Endothelial cell of umbilical vein (primary cell): ENCODE measurements at regions not wholly inside any gene's neighbourhood (a gene's known extent, or its start where the extent isn't known, plus 50 kb on each side); places are given as distances from the start of the nearest gene placed in this dataset.

ENCODE experiments used
- BruUV-seq: library from RNA; stranded (reverse); fragments of 400-500 nt; replicated peaks from 2 replicates; lab custom pipeline; 2021; lab: Mats Ljungman, UMichigan
- CTCF ChIA-PET: fragments of 300-600, 350-600 bp; sonication (Branson Sonifier 250); formaldehyde crosslinking; loops from one replicate; lab custom pipeline; 2021; ENCODE audit warnings: antibody characterized with exemption, inconsistent platforms; lab: Charles Lee
- POLR2A ChIA-PET: fragments of 300-600, 350-600 bp; sonication (Branson Sonifier 250); formaldehyde crosslinking; loops from one replicate; lab custom pipeline; 2021; ENCODE audit warnings: antibody characterized with exemption, inconsistent platforms; lab: Charles Lee
- DNase-seq: peaks from one replicate; pipeline ENCODE4 v3.0.0-alpha.2; 2011; ENCODE audit warnings: low read depth, low spot score
- FAIRE-seq: peaks from 2 replicates; lab custom pipeline; 2011; peaks lifted over from hg19 to GRCh38; lab: Jason Lieb, UNC
- H2AFZ ChIP-seq: 2 replicates; pipeline ENCODE4 v1.6.0; 2012; ENCODE audit warnings: low read depth, low read length, control low read depth, inconsistent platforms
- H3K27ac ChIP-seq: 2 replicates; pipeline ENCODE4 v1.5.1; 2011; ENCODE audit warnings: low read depth, mild to moderate bottlenecking, control low read depth, low read length, moderate library complexity; ENCODE audit not compliant: insufficient read depth
- H3K27me3 ChIP-seq, 2 experiments: 2 replicates each; pipeline versions ENCODE4 v1.6.0 to v1.6.1; 2011; ENCODE audit warnings: low read length in 2 of 2, mixed read lengths in 1 of 2; ENCODE audit not compliant: control insufficient read depth in 2 of 2, insufficient read depth in 2 of 2
- H3K36me3 ChIP-seq, 2 experiments: 2 replicates in 1 of 2; 3 replicates in 1 of 2; pipeline ENCODE4 v1.5.1; 2011; ENCODE audit warnings: low read length in 2 of 2, mild to moderate bottlenecking in 1 of 2, moderate library complexity in 1 of 2; ENCODE audit not compliant: control insufficient read depth in 2 of 2, insufficient read depth in 2 of 2; ENCODE audit errors: extremely low read depth in 1 of 2
- H3K4me1 ChIP-seq: 3 replicates; pipeline ENCODE4 v1.5.1; 2011; ENCODE audit warnings: mild to moderate bottlenecking, low read length; ENCODE audit not compliant: control insufficient read depth, insufficient read depth; ENCODE audit errors: extremely low read depth
- H3K4me2 ChIP-seq: 2 replicates; pipeline ENCODE4 v1.6.1; 2011; ENCODE audit warnings: low read length, control low read depth, mixed read lengths; ENCODE audit not compliant: insufficient read depth
- H3K4me3 ChIP-seq, 3 experiments: fragments of 200-600 bp in 1 of 3; sonication (generic), shearing (Covaris generic) in 1 of 3; replicated peaks in 1 of 3; 2 replicates each; pipeline ENCODE4 v1.5.1; 2011 to 2016; ENCODE audit warnings: control low read depth in 3 of 3, low read length in 3 of 3, mild to moderate bottlenecking in 2 of 3, inconsistent platforms in 1 of 3, low read depth in 1 of 3, moderate library complexity in 1 of 3; ENCODE audit not compliant: insufficient read depth in 1 of 3
- H3K79me2 ChIP-seq: 2 replicates; pipeline ENCODE4 v1.6.0; 2012; ENCODE audit warnings: low read length, inconsistent platforms; ENCODE audit not compliant: control insufficient read depth, insufficient read depth
- H3K9ac ChIP-seq: replicated peaks from 2 replicates; pipeline ENCODE3; 2011; ENCODE audit warnings: low read length, control low read depth; ENCODE audit not compliant: insufficient read depth; ENCODE audit errors: extremely low read depth
- H3K9me1 ChIP-seq: replicated peaks from 3 replicates; pipeline ENCODE4 v1.6.0; 2011; ENCODE audit warnings: mild to moderate bottlenecking, low read length; ENCODE audit not compliant: control insufficient read depth, insufficient read depth; ENCODE audit errors: extremely low read depth
- H3K9me3 ChIP-seq: replicated peaks from 2 replicates; pipeline ENCODE4 v1.5.1; 2012; ENCODE audit warnings: low read length, inconsistent platforms; ENCODE audit not compliant: control insufficient read depth, insufficient read depth
- H4K20me1 ChIP-seq: replicated peaks from 2 replicates; pipeline ENCODE3; 2011; ENCODE audit warnings: mild to moderate bottlenecking, low read length; ENCODE audit not compliant: control insufficient read depth, insufficient read depth; ENCODE audit errors: extremely low read depth
- EZH2 ChIP-seq: IDR thresholded peaks from 2 replicates; pipeline ENCODE4 v1.6.1; 2012; ENCODE audit warnings: borderline replicate concordance, low read depth, mild to moderate bottlenecking, moderate library complexity, low read length, inconsistent platforms; ENCODE audit not compliant: severe bottlenecking
- FOS ChIP-seq: IDR thresholded peaks from 2 replicates; pipeline ENCODE4 v1.6.1; 2011; ENCODE audit warnings: mild to moderate bottlenecking, low read length, moderate library complexity, borderline replicate concordance; ENCODE audit not compliant: insufficient read depth
- GATA2 ChIP-seq: IDR thresholded peaks from 2 replicates; pipeline ENCODE4 v1.7.0; 2011; ENCODE audit warnings: low read depth, mild to moderate bottlenecking, moderate library complexity, mixed read lengths, low read length; ENCODE audit not compliant: insufficient read length, insufficient read depth
- JUN ChIP-seq: IDR thresholded peaks from 2 replicates; pipeline ENCODE4 v1.6.1; 2011; ENCODE audit warnings: borderline replicate concordance, low read depth; ENCODE audit not compliant: insufficient read length, insufficient read depth
- MYC ChIP-seq: IDR thresholded peaks from one replicate; pipeline ENCODE4 v1.6.1; 2011; ENCODE audit warnings: mild to moderate bottlenecking, low read depth, low read length
- POLR2A ChIP-seq: IDR thresholded peaks from 2 replicates; pipeline ENCODE4 v1.6.1; 2012; ENCODE audit warnings: low read depth, mild to moderate bottlenecking, control low read depth, low read length
- POLR2AphosphoS5 ChIP-seq: IDR thresholded peaks from 2 replicates; pipeline ENCODE4 v1.6.1; 2012; ENCODE audit warnings: low read depth, mild to moderate bottlenecking, control low read depth, low read length, moderate library complexity; ENCODE audit not compliant: insufficient read depth
- dilution Hi-C: fragments of 300-500 bp; cut with MboI; formaldehyde crosslinking; loops from one replicate; pipeline ENCODE4 v1.15.0; 2019; ENCODE audit warnings: low sequenced_read_pairs; ENCODE audit not compliant: extremely low pct_ligation_motif_present
- intact Hi-C: fragments of 100-400 bp; cut with micrococcal nuclease; formaldehyde crosslinking; loops from one replicate; pipeline ENCODE4 v1.10.0; 2022
- TF ChIP-seq, protein P1 (sequence below), 2 donors: IDR thresholded peaks; 1 replicate in 1 of 2; 2 replicates in 1 of 2; pipeline ENCODE4 v1.5.1; 2011; ENCODE audit warnings: low read length in 2 of 2, mild to moderate bottlenecking in 2 of 2, moderate library complexity in 2 of 2, control low read depth in 1 of 2, inconsistent platforms in 1 of 2, low read depth in 1 of 2; ENCODE audit not compliant: insufficient read depth in 1 of 2; ENCODE audit errors: extremely low read depth in 1 of 2
- TF ChIP-seq, protein P2 (sequence below): IDR thresholded peaks from 2 replicates; pipeline ENCODE4 v1.6.1; 2011; ENCODE audit not compliant: insufficient read depth, insufficient read length

DNA sequence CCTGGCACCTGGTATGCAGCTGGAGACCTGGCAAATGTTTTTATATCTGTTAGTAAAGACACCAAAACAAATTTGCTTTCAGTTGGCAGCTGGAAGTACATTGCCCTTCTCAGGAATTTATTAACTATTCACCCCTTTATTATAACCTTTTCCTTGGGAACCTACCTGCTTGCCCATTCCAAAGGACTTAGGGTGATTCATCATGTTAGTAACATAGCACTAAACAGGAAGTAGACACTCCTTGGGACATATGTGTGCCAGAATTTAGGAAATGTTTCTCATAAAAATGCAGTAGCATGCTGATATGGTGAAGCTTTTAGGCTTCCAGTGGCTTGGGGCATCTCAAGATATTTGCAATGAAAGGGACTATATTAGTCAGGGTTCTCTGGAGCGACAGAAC, 184.2 kb downstream of the DMAC1 start:
- dilution Hi-C loops, result no loop called here
- H3K27me3 ChIP-seq, result no peaks in the 10 kb centered on the region
- H3K4me1 ChIP-seq, result no peaks in the 10 kb centered on the region
- H3K9me1 ChIP-seq, result no peaks in the 10 kb centered on the region
- intact Hi-C loops, result no loop called here
- no peak overlapping the region for H3K4me2 ChIP-seq
- H3K4me3 ChIP-seq, result no peak overlapping the region
- no peak overlapping the region for H3K9ac ChIP-seq
- H3K27ac ChIP-seq, result no peak overlapping the region
- DNase-seq (no peak), FAIRE-seq (no peak)
- POLR2A ChIA-PET, result no interaction called here
- no peaks in the 10 kb centered on the region for H3K36me3 ChIP-seq
- CTCF ChIA-PET, result no interaction called here
- H3K79me2 ChIP-seq, result no peaks in the 10 kb centered on the region
- BruUV-seq, result no TSS peak
- no peak for TF ChIP-seq GATA2
- no peak for TF ChIP-seq MYC
- no peak for TF ChIP-seq EZH2
- no peak for TF ChIP-seq FOS
- TF ChIP-seq POLR2A, result no peak
- no peak for TF ChIP-seq POLR2AphosphoS5
- TF ChIP-seq, protein P1, sequence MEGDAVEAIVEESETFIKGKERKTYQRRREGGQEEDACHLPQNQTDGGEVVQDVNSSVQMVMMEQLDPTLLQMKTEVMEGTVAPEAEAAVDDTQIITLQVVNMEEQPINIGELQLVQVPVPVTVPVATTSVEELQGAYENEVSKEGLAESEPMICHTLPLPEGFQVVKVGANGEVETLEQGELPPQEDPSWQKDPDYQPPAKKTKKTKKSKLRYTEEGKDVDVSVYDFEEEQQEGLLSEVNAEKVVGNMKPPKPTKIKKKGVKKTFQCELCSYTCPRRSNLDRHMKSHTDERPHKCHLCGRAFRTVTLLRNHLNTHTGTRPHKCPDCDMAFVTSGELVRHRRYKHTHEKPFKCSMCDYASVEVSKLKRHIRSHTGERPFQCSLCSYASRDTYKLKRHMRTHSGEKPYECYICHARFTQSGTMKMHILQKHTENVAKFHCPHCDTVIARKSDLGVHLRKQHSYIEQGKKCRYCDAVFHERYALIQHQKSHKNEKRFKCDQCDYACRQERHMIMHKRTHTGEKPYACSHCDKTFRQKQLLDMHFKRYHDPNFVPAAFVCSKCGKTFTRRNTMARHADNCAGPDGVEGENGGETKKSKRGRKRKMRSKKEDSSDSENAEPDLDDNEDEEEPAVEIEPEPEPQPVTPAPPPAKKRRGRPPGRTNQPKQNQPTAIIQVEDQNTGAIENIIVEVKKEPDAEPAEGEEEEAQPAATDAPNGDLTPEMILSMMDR (IDR thresholded peaks at IDR 0.05; ENCODE audit: extremely low read depth in 1 of 2, insufficient read depth in 1 of 2, low read depth in 1 of 2, low read length in 2 of 2), result no peak
- TF ChIP-seq, protein P2, sequence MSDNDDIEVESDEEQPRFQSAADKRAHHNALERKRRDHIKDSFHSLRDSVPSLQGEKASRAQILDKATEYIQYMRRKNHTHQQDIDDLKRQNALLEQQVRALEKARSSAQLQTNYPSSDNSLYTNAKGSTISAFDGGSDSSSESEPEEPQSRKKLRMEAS, result no peak
- no peak for TF ChIP-seq JUN
- no peaks in the 10 kb centered on the region for H4K20me1 ChIP-seq
- H3K9me3 ChIP-seq, result no peaks in the 10 kb centered on the region
- no peak overlapping the region for H2AFZ ChIP-seq
